GM20431 (cell line): ENCODE measurements at regions not wholly inside any gene's neighbourhood (a gene's known extent, or its start where the extent isn't known, plus 50 kb on each side); places are given as distances from the start of the nearest gene placed in this dataset.
"Not testable (repeated sequence)": the region's sequence is repeated elsewhere in the genome, so short reads cannot be mapped to it uniquely, and the experiment has no call there.

Experiments used
- in situ Hi-C: fragments of 300-500 bp; cut with MseI, MboI; formaldehyde crosslinking; loops from one replicate; pipeline ENCODE4 v1.15.0; 2020; ENCODE audit warnings: low sequenced_read_pairs; ENCODE audit not compliant: unreplicated experiment

DNA sequence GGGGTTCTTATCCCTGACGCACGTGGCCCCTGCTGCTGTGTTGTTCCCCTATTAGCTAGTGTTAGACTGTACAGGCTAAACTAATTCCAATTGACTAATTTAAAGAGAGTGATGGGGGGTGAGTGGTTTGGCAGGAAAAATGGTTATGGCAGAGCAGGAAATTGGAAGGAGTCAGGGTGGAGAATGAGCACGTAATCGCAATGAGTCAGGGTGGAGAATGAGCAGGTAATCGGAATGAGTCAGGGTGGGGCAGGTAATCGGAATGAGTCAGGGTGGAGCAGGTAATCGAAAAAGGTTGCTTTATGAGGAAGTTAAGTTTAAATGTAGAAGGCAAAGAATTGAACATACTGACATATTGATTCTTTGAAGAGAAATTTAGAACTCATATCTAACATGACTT lies 1002.6 kb upstream of the HS3ST1 start:
- in situ Hi-C loops = not testable (repeated sequence)

DNA sequence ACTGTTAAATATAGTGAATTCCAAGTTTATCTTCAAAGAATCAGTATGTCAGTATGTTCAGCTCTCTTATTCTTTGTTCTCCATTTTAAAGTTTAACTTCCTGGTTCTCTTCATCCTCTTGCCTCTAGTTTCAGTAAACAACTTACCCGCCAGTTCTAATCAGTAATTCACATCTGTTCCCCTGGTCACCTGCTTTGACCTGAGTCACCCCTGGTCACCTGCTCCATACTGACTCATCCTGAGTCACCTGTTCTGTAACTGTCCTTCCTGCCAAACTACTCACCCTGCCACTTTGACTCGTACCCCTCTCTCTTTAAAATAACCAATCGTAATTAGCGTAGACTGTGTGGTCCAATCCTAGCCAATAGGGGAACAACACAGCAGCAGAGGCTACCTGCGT lies 992.7 kb upstream of the HS3ST1 start:
- in situ Hi-C loops = no loop called here

DNA sequence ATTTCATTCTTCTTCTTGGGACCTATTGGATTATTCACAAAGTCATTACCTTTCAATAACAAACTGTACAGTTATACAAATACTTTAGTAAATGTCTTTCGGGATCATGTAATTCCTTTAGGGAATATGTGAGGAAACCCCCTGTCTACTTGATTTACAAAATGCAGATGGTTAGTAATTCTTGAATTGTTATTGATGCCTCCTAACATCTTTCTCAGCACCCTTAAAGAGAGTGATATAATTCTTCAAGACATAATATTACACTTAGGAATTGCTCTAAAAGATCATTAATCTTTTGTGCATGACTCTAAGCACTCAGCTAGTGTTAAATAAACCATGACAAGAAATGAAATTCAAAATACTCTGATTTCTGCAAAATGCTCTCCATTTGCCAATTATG lies 988.1 kb upstream of the HS3ST1 start:
- in situ Hi-C loops = no loop called here

DNA sequence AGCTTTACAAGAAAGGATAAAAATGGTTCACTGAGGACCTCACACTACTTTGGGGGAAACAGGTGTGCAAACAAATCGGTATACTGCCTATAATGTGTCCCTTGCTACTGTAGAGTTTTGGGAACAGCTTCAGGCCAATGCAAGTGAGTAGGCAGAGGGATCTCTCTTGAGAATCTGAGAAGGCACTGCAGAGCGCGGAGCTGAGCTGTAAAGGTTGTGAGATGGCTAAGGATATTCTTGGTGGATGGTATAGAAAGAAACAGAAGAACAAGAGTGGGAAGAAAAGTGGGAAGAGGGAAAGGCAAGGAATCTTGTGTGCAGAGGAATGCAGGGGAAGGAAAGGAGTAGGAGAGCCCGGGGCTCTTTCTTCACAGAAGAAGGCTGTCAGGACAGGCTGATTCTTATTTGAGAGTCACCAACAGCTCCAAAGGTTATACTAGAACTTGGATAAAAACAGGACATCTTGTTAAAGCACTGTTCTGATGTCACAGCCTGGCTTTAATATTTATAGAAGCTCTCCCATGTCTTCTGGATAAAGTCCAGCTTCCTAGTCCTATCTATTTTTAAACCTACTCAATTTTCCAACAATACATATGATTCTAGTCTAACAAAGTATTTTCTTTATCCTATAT lies 985.6 kb upstream of the HS3ST1 start:
- in situ Hi-C loops = no loop called here

DNA sequence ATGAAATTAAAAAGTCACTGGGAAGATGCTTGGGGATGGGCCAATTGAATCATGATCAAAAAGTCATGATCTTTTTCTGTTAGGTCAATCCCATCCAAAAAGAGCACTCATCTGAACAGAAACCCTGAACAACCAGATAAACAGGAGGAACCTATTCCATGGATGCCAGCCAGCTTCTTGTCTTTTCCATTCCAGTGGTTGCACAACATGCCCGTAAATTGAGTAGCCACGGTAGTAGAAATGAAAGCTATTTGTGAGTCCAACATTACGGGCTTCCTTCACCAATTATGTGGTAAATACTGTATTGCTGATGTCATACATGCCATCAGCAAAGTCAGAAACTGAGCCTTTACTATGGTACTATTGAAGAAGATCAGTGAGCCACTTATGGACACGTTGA lies 982.4 kb upstream of the HS3ST1 start:
- in situ Hi-C loops = no loop called here

DNA sequence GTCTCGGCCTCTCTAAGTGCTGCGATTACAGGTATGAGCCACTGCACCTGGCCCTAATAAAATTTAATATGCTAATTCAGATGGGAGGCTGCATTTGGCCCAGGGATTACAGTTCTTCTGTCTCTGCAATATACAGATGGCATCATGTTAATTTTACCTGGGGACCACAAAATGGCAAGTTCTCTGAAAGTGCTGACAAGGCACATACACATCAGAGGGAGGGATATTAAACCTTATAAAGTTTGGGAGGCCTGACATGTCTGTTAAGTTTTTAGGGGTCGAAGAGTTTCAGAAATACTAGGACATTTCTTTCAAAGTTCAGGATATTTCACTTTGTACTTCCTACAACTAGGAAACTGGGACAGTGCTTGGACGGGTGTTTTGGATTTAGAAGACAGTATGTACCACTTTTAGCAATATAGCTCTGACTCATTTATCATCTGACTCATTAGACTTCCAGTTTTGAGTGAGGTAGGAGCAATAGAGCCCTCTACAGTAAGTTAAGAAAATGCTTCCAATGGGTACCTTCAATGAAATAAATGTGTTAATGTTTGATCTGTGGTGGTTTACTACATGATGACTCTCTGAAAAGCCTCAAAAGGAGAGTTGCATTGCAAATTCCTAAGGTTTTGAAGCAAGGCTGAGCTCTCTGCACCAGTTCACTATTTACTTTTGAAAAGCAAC lies 981.0 kb upstream of the HS3ST1 start:
- in situ Hi-C loops = no loop called here

DNA sequence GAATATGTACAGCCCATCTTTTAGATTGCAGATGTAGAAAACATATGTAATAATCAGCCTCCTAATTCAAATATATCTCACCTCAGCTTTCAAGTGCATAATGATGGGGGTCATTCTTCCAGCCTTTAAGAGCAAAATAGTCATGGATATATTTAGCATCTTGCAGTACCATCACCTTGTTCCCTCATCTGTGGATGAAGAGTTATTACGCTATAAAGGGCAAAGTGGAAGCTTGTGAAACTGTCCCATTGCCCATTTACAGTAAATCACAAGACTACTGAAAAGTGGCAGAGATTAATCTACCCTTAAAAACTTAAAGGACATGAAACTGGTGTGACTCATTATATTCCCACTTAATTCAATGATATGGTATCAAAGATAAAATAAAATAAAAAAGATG lies 979.7 kb upstream of the HS3ST1 start:
- in situ Hi-C loops = no loop called here

DNA sequence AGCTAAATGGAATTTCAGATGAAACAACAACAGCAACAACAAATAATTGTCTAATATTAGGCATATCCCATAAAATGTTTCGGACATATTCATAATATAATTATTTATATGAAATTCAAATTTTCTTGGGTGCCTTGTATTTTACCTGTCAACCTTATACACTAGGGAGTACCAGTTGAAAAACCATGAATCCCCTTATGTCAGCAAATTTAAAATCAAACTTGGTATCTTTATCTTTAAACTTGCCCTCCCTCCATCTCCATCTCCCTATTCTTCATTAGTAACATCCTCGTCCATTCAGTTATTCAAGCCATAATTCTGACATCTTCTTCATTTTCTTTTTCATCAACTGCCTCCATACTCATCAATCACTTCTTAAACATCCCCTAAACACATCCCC lies 974.5 kb upstream of the HS3ST1 start:
- in situ Hi-C loops = no loop called here

DNA sequence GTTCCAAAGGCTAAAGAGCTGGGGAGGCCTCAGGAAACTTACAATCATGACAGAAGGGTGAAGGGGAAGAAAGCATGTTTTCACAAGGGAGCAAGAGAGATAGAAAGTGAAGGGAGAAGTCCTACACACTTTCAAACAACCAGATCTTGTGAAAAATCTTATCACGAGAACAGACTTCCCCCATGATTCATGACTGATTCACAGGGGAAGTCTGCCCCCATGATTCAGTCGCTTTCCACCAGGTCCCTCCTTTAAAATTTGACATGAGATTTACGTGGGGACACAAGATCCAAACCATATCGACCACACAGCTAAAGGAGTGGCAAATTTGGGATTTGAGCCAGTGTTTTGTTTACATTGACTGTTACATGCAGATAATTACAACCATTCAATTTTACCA lies 971.1 kb upstream of the HS3ST1 start:
- in situ Hi-C loops = no loop called here

DNA sequence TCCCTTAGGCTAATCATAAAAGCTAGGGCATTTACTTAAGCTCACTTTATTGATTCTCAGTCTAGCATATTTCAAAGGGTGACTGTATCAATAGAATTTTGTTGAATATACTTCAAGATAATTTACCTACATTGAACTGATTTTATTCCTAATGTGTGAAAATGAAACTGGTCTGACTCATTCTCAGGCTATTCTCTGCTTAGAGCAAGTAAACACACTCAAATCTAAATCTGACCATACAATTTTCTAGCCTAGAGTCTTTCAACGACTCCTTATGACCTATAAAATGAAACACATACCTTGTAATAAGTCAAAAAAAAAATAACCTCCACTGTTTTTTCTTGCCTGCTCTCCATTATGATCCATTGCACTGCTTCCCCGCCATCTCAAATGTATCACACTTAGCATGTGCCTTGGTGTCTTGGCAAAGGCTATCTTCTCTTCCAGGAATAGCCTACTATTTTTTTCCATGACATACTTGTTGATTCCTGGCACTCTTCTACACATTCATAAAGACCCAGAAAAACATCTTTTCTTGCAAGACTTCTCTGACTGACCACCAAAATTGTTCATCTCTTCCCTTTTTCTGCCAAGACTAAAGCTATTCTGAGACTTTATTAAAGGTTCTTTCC lies 965.1 kb upstream of the HS3ST1 start:
- in situ Hi-C loops = no loop called here

DNA sequence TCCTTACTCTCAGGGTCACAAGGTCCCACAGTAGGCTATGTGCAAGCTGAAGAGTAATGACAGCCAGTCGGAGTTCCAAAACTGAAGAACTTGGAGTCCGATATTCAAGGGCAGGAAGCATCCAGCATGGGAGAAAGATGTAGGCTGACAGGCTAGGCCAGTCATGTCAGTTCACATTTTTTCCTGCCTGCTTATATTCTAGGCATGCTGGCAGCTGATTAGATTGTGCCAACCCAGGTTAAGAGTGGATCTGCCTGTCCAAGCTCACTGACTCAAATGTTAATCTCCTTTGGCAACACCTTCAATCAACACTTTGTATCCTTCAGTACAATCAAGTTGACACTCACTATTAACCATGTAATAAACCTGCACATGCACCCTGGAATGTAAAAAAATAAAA lies 960.9 kb upstream of the HS3ST1 start:
- in situ Hi-C loops = no loop called here

DNA sequence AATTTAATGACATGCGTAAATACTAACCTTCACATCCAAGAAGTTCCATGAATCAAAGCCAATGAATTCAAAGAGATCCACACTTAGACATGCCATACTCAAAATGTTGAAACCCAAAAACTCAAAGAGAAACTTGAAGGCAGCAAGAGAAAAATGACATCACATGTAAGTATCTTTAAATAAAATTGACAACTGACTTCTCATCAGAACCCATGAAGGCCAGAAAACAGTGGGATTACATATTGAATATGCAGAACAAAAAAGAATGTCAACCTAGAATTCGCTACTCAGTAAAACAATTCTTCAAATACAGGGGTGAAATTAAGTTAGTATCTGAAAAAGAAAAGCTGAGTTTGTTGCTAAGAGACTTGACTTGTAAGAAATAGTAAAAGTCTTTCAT lies 953.9 kb upstream of the HS3ST1 start:
- in situ Hi-C loops = no loop called here

DNA sequence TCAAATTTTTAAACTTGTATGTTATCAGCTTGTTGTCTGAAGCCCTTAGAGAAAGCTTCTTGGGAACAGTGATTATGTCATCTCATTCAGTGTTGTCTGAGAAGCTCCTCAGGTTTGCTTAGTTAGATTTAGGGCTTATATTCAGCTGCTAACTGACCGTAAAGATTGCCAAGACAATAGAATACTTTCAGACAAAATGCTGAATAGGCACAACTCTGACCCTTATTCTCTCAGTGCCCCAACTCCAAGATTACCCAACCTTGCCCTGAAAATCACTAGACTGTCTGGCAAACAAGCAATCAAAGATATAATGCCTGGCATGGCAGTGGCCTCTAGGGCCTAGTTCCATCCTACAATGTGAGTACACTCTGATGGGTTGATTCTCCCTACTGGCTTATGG lies 950.5 kb upstream of the HS3ST1 start:
- in situ Hi-C loops = no loop called here

DNA sequence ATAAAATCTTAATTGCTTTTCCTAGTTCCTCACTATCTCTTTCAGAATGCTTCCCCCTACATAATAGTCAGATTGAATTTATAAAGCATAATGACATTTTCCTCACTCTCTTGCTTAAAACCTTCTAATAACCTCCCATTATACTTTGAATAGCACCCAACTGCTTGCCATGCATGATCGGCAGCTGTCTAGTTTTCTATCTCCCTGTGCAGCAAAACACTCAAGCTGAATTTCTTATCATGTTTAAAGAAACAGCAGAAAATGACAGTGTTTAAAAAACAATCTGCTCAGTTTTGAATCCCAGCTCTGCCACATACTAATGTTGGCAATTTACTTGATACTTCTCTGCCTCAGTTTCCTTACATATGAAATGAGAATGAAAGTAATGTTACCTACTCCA lies 947.1 kb upstream of the HS3ST1 start:
- in situ Hi-C loops = no loop called here

DNA sequence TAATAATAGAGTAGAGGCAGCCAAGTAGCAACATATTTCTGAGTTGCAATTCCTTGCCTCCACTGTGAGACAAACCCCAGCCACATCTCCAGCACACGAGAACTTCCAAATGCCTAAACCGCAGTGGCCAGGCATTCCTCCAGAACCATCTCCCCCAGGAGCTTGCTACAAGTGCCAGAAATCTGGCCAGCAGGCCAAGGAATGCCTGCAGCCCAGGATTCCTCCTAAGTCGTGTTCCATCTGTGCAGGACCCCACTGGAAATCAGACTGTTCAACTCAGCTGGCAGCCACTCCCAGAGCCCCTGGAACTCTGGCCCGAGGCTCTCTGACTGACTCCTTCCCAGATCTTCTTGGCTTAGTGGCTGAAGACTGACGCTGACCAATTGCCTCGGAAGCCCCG lies 937.2 kb upstream of the HS3ST1 start:
- in situ Hi-C loops = not testable (repeated sequence)

DNA sequence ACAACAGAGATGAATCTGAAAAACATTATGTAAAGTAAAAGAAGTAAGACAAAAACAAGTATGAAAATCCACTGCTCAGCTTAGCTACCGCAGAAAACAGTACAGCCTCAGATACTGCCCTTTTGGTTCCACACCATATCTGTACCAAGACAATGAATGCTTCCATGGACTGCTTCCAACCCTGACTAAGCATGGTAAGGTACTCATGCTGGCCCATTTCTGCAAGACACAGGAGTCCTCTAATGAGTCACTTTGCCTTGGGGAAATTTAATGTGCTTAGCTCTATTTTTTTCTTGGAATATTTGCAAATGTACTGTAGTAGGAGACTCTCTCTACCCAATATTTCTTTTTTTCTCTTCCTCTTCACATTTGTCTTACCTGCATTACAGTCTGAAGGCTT lies 931.7 kb upstream of the HS3ST1 start:
- in situ Hi-C loops = no loop called here

DNA sequence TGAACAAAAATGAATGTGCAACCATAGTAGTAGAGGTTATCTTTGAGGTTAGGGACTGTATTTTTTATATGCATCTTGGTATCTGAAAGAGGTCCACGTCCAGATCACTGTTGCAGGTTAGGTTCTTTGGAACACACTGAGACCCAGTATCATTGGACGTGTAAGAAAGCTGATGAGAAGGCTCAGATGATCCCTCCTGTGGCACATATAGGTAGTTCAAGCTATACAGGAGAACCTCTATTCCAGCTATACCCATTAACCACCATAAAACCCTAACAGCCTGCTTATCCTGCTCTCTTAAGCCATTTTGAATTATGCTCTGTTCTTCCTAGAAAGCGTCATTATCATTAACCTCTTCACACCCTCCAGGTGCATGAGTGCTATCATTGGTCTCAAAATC lies 930.7 kb upstream of the HS3ST1 start:
- in situ Hi-C loops = no loop called here

DNA sequence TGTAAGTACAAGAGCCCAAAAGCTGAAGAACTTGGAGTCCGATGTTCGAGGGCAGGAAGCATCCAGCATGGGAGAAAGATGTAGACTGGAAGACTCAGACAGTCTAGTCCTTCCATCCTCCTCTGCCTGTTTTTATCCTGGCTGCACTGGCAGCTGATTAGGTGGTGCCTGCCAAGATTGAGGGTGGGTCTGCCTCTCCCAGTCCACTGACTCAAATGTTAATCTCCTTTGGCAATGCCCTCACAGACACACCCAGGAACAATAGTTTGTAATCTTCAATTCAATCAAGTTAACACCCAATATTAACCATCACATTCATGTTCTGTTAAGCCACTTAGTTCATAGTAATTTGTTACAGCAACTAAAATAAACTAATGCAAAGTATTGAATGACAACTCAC lies 904.4 kb upstream of the HS3ST1 start:
- in situ Hi-C loops = not testable (repeated sequence)

DNA sequence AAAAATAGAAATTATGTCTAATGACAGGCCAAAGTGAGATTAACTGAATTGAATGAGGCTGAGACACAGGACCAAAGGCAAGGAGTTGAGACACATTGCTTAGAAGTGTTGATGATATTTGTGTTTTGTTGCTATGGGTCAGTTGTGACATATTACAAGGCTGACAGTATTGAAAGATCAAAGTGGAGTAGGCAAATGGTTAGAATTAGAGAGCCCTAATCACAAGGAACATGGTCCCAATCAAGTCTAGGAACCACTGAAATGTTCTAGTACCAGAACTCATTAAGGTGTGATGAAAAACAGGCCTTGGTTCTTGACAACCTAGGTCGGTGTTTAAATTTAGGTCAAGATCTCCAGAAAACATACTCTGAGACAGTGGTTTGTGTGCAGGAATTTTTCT lies 896.3 kb upstream of the HS3ST1 start:
- in situ Hi-C loops = no loop called here

DNA sequence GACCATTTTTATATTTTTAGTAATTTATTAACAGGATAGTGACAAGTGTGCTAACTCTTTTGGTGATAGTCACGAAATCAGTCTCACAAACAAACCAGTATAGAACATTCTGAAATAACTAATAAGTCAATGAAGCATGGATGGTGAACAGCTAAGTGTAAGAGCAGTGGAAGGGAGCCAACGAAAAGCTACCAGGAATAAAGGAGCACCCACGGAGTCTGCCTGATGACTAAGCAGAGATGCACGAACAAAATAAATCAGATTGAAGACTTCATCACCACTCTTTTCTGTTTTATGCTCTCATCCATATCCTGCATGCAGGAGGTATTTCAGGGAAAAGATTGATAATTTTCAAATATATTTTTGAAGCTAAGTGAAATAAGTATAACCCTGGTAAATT lies 891.1 kb upstream of the HS3ST1 start:
- in situ Hi-C loops = no loop called here

DNA sequence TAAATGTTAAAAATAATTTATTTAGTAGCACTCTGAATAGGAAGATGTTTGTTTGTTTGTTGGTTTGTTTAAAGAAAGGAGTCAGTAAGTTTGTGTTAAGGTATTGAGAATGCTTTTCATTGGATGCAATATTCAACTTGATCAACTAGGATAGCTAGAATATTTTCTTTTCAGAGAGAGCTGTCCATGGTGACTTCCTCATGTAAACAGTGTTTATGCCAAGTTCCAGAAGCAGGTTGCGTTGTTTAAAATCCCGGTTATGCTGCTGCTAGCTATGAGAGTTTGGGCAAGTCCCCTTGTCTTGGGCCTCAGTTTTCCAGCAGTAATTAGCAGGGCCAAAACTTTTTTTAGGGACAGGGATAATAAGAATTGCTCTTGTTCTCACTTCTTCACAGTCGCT lies 876.2 kb upstream of the HS3ST1 start:
- in situ Hi-C loops = no loop called here

DNA sequence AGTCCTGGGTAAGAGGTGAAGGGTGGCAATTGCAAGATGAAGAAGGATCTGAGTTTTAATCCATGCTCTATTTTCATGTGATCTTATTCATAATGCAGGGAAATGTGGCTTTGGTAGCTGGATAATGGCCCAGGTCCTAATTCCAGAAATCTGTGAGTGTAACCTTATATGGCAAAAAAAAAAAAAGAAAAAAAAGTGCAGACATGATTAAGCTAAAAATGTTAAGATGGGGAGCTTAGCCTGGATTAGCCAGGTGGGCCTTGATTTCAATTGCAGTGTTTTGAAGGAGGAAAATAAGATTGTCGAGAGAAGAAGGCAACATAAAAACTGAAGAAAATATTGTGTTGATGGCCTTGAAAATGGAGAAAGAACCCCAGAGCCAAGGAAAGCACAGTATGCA lies 867.7 kb upstream of the HS3ST1 start:
- in situ Hi-C loops = no loop called here
